K562 (cell line): ENCODE measurements at regions not wholly inside any gene's neighbourhood (a gene's known extent, or its start where the extent isn't known, plus 50 kb on each side); places are given as distances from the start of the nearest gene placed in this dataset.

Experiments used
- CBFB ChIP-seq: sonication (generic); formaldehyde crosslinking; IDR thresholded peaks from 2 replicates; pipeline ENCODE4 v1.4.0; 2020; ENCODE audit warnings: mild to moderate bottlenecking, missing genetic modification reagents
- CTCF ChIP-seq, 3 experiments: IDR thresholded peaks in 2 of 3; conservative IDR thresholded peaks in 1 of 3; 2 replicates each; pipeline ENCODE4 v1.5.1; 2011 to 2012; ENCODE audit warnings: low read length in 3 of 3, mild to moderate bottlenecking in 3 of 3, control low read depth in 2 of 3, improper control_type of control experiment in 1 of 3, inconsistent platforms in 1 of 3, low read depth in 1 of 3, mixed read lengths in 1 of 3, moderate library complexity in 1 of 3; ENCODE audit not compliant: insufficient read depth in 2 of 3
- EZH2 ChIP-seq: IDR thresholded peaks from 2 replicates; pipeline ENCODE4 v1.6.1; 2012; ENCODE audit warnings: low read depth, mild to moderate bottlenecking, inconsistent platforms, low read length, borderline replicate concordance
- HOMEZ ChIP-seq: fragments of 250-450 bp; sonication (Bioruptor Pico); IDR thresholded peaks from 2 replicates; pipeline ENCODE4 v1.4.0; 2020; ENCODE audit warnings: mild to moderate bottlenecking, moderate library complexity
- L3MBTL2 ChIP-seq: fragments of 450-650 bp; IDR thresholded peaks from 2 replicates; pipeline ENCODE4 v1.6.1; 2016; ENCODE audit warnings: mild to moderate bottlenecking, moderate library complexity
- MAFF ChIP-seq: IDR thresholded peaks from 2 replicates; pipeline ENCODE4 v1.6.1; 2012; ENCODE audit warnings: low read length, improper control_type of control experiment
- NR4A1 ChIP-seq, 2 experiments: fragments of 250-450 bp in 1 of 2; fragments of 450-650 bp in 1 of 2; sonication (Bioruptor Pico) in 1 of 2; IDR thresholded peaks; 2 replicates each; pipeline versions ENCODE4 v1.4.0 to v1.6.1; 2016 to 2020; ENCODE audit warnings: mild to moderate bottlenecking in 2 of 2, missing compliant biosample characterization in 1 of 2, missing genetic modification characterization in 1 of 2, moderate library complexity in 1 of 2
- POLR2A ChIP-seq: fragments of 450-650 bp; conservative IDR thresholded peaks from 2 replicates; pipeline ENCODE4 v1.6.1; 2016
- POLR2AphosphoS5 ChIP-seq: IDR thresholded peaks from 2 replicates; pipeline ENCODE4 v1.6.1; 2011; ENCODE audit warnings: mild to moderate bottlenecking, low read depth, low read length, moderate library complexity; ENCODE audit not compliant: control insufficient read depth, insufficient read depth
- ZNF398 ChIP-seq: fragments of 250-450 bp; sonication (Bioruptor Pico); IDR thresholded peaks from 2 replicates; pipeline ENCODE4 v1.8.0; 2021; ENCODE audit warnings: moderate library complexity, mild to moderate bottlenecking, inconsistent platforms
- ZNF511 ChIP-seq: sonication (generic); formaldehyde crosslinking; IDR thresholded peaks from 2 replicates; pipeline ENCODE4 v1.8.0; 2022; ENCODE audit warnings: mild to moderate bottlenecking, missing genetic modification reagents

GRCh38 chr4:14100349-14100748, 472.8 kb upstream of the BOD1L1 start:
- TF ChIP-seq POLR2AphosphoS5 (no peak), EZH2 (no peak), CTCF (IDR thresholded peaks at IDR 0.05 in 2 of 3, conservative IDR thresholded peaks at IDR 0.05 in 1 of 3; ENCODE audit: insufficient read depth in 2 of 3, low read depth in 1 of 3, low read length in 3 of 3) (no peak), NR4A1 (CRISPR knock-in tag; IDR thresholded peaks at IDR 0.05) (no peak), NR4A1 (tag; IDR thresholded peaks at IDR 0.05) (no peak), ZNF511 (CRISPR knock-in tag) (no peak), L3MBTL2 (no peak), MAFF (no peak), ZNF398 (CRISPR knock-in tag) (no peak), POLR2A (no peak), HOMEZ (CRISPR knock-in tag) (no peak), CBFB (CRISPR knock-in tag) (no peak)
